Mesenchymal stem cell (in vitro differentiated cells and primary cell): ENCODE measurements at regions not wholly inside any gene's neighbourhood (a gene's known extent, or its start where the extent isn't known, plus 50 kb on each side); places are given as distances from the start of the nearest gene placed in this dataset.

Experiments
- DNase-seq: peaks from one replicate; pipeline ENCODE4 v3.0.0-alpha.2; 2013
- H2AFZ ChIP-seq: one replicate; pipeline ENCODE4 v1.6.1; 2013; ENCODE audit warnings: low read depth, mild to moderate bottlenecking, control low read depth, inconsistent platforms, low read length, moderate library complexity
- H2AK5ac ChIP-seq: 2 replicates; pipeline ENCODE4 v1.6.1; 2013; ENCODE audit warnings: low read length, moderate library complexity, mild to moderate bottlenecking, inconsistent platforms; ENCODE audit not compliant: severe bottlenecking
- H2BK120ac ChIP-seq: one replicate; pipeline ENCODE4 v1.6.1; 2013; ENCODE audit warnings: low read depth, mild to moderate bottlenecking, inconsistent platforms, low read length, moderate library complexity
- H2BK12ac ChIP-seq, 2 experiments: one replicate each; pipeline ENCODE4 v1.6.1; 2013; ENCODE audit warnings: inconsistent platforms in 2 of 2, low read length in 2 of 2, mild to moderate bottlenecking in 2 of 2, moderate library complexity in 2 of 2, control low read depth in 1 of 2
- H2BK15ac ChIP-seq: one replicate; pipeline ENCODE4 v1.6.1; 2013; ENCODE audit warnings: mild to moderate bottlenecking, low read depth, inconsistent platforms; ENCODE audit not compliant: poor library complexity, severe bottlenecking
- H2BK5ac ChIP-seq: 2 replicates; pipeline ENCODE4 v1.6.1; 2013; ENCODE audit warnings: low read depth, mild to moderate bottlenecking, low read length, control low read depth, inconsistent platforms; ENCODE audit not compliant: poor library complexity, severe bottlenecking
- H3K14ac ChIP-seq, 2 experiments: one replicate each; pipeline ENCODE4 v1.6.1; 2013; ENCODE audit warnings: inconsistent platforms in 2 of 2, low read length in 2 of 2, control low read depth in 1 of 2, mild to moderate bottlenecking in 1 of 2, moderate library complexity in 1 of 2
- H3K18ac ChIP-seq, 2 experiments: one replicate each; pipeline ENCODE4 v1.6.1; 2013; ENCODE audit warnings: inconsistent platforms in 2 of 2, low read length in 2 of 2, control low read depth in 1 of 2, low read depth in 1 of 2, mild to moderate bottlenecking in 1 of 2
- H3K23ac ChIP-seq, 2 experiments: one replicate each; pipeline ENCODE4 v1.6.1; 2013; ENCODE audit warnings: inconsistent platforms in 2 of 2, low read length in 2 of 2, mild to moderate bottlenecking in 2 of 2, moderate library complexity in 2 of 2, control low read depth in 1 of 2
- H3K27ac ChIP-seq: 2 replicates; pipeline ENCODE4 v1.5.1; 2013; ENCODE audit warnings: mild to moderate bottlenecking, moderate library complexity, low read length, control low read depth, inconsistent platforms; ENCODE audit not compliant: poor library complexity, severe bottlenecking
- H3K27me3 ChIP-seq, 2 experiments: 2 replicates each; pipeline versions ENCODE4 v1.6.1 to v1.7.0; 2013; ENCODE audit warnings: low read length in 2 of 2, mild to moderate bottlenecking in 2 of 2, moderate library complexity in 2 of 2, control low read depth in 1 of 2, inconsistent platforms in 1 of 2; ENCODE audit not compliant: control insufficient read depth in 1 of 2, insufficient read depth in 1 of 2
- H3K36me3 ChIP-seq, 2 experiments: 2 replicates each; pipeline versions ENCODE4 v1.6.1 to v1.7.0; 2013; ENCODE audit warnings: low read length in 2 of 2, control low read depth in 1 of 2, inconsistent platforms in 1 of 2, low read depth in 1 of 2, mild to moderate bottlenecking in 1 of 2; ENCODE audit not compliant: insufficient read depth in 2 of 2, control insufficient read depth in 1 of 2
- H3K4ac ChIP-seq, 2 experiments: one replicate each; pipeline ENCODE4 v1.6.1; 2013; ENCODE audit warnings: inconsistent platforms in 2 of 2, low read length in 2 of 2, mild to moderate bottlenecking in 2 of 2, moderate library complexity in 2 of 2, control low read depth in 1 of 2, low read depth in 1 of 2
- H3K4me1 ChIP-seq: 2 replicates; pipeline ENCODE4 v1.6.1; 2013; ENCODE audit warnings: low read depth, low read length, control low read depth; ENCODE audit not compliant: control insufficient read depth, insufficient read depth
- H3K4me2 ChIP-seq: 2 replicates; pipeline ENCODE4 v1.6.1; 2013; ENCODE audit warnings: low read length, mild to moderate bottlenecking, inconsistent platforms; ENCODE audit not compliant: poor library complexity, severe bottlenecking
- H3K4me3 ChIP-seq, 2 experiments: 2 replicates each; pipeline versions ENCODE4 v1.5.1 to v1.7.0; 2013; ENCODE audit warnings: low read length in 2 of 2, mild to moderate bottlenecking in 2 of 2, control low read depth in 1 of 2, low read depth in 1 of 2; ENCODE audit not compliant: insufficient read depth in 1 of 2
- H3K79me1 ChIP-seq: replicated peaks from 2 replicates; pipeline ENCODE4 v1.6.1; 2013; ENCODE audit warnings: mild to moderate bottlenecking, control low read depth, low read length, inconsistent platforms; ENCODE audit not compliant: poor library complexity, severe bottlenecking
- H3K9ac ChIP-seq: 2 replicates; pipeline ENCODE4 v1.7.0; 2013; ENCODE audit warnings: mild to moderate bottlenecking, low read length, moderate library complexity
- H3K9me3 ChIP-seq: 2 replicates; pipeline ENCODE4 v1.7.0; 2013; ENCODE audit warnings: mild to moderate bottlenecking, low read length; ENCODE audit not compliant: control insufficient read depth
- H4K8ac ChIP-seq: one replicate; pipeline ENCODE4 v1.6.1; 2013; ENCODE audit warnings: inconsistent platforms, mild to moderate bottlenecking, low read length, moderate library complexity
- H4K91ac ChIP-seq: one replicate; pipeline ENCODE4 v1.6.1; 2013; ENCODE audit warnings: mild to moderate bottlenecking, low read length, inconsistent platforms
- WGBS: methylation state at CpG from one replicate; pipeline ENCODE4 v1.1.7; 2013; ENCODE audit warnings: mixed read lengths; 5-methylcytosine and 5-hydroxymethylcytosine counted together

DNA sequence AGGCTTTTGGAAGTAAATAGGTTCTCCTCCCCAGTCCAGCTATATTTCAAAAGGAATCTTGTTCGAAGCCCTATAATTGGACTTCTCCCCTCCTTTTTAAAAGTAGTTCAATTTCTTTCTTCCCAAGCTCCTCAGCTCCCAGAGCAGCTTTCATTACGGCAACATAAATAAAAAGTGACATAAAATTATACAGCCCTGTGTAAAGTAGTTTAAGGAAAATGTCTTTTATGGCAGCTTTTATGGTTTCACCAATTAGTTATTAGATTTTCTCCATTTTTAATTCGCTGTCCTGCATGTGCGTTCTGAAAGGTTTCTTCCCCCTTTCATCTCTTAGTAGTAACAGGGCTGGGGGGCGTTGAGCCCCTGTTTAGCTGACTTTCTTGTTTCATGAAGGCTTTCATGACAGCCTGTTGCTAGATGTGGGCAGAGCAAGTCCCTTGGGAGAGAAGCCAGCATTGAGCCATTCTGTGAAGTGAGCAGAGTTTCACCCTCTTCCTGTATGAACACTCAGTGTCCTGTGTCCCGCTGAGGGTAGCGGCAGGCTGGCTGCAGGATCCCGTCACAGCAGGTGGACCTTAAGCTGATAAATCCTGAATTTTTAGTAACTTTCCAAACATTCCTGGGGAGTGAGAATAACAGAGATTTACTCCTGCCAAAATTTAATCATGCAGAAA lies 229.7 kb upstream of the SPRED2 start:
- Histone ChIP-seq H4K8ac (peak overlapping the region; percentile 19), H3K79me1 (no peaks in the 10 kb centered on the region), H2BK5ac (no peak overlapping the region), H3K4ac (peak overlapping the region in 1 of 2 experiments; percentile 56), H2BK15ac (peak overlapping the region; percentile 60), H2BK120ac (no peak overlapping the region), H2AFZ (no peak overlapping the region), H3K4me2 (peak overlapping the region; percentile 58), H3K9me3 (no peaks in the 10 kb centered on the region), H3K36me3 (no peaks in the 10 kb centered on the region), H4K91ac (no peak overlapping the region), H3K14ac (peak overlapping the region in 1 of 2 experiments; percentile 10), H3K4me1 (peaks cover 29% of the 10 kb centered on the region), H2AK5ac (no peak overlapping the region), H3K27me3 (peaks cover 0 to 49% of the 10 kb centered on the region in 2 experiments), H3K23ac (no peak overlapping the region), H2BK12ac (peak overlapping the region; percentile 18 to 97), H3K18ac (peak overlapping the region; percentile 58 to 76), H3K9ac (peak overlapping the region; percentile 40), H3K27ac (peak overlapping the region; percentile 81), H3K4me3 (peak overlapping the region in 1 of 2 experiments; percentile 50)
- 74% methylated on average over 6 of the region's 8 CpGs for WGBS
- DNase-seq, result peak; percentile 58

GRCh38 chr2:65660340-65660739 lies 227.9 kb upstream of the SPRED2 start:
- Histone ChIP-seq H2BK5ac (no peak overlapping the region), H3K4me2 (no peak overlapping the region), H2AFZ (no peak overlapping the region), H3K4me1 (peaks cover 21% of the 10 kb centered on the region), H3K27me3 (peaks cover 0 to 57% of the 10 kb centered on the region in 2 experiments), H2AK5ac (no peak overlapping the region), H4K8ac (no peak overlapping the region), H3K18ac (no peak overlapping the region), H2BK15ac (no peak overlapping the region), H3K27ac (peak overlapping the region; percentile 28), H3K23ac (no peak overlapping the region), H3K36me3 (no peaks in the 10 kb centered on the region), H3K4me3 (no peak overlapping the region), H3K14ac (no peak overlapping the region), H3K9me3 (no peaks in the 10 kb centered on the region), H3K4ac (no peak overlapping the region), H3K9ac (no peak overlapping the region), H2BK12ac (no peak overlapping the region), H4K91ac (no peak overlapping the region), H2BK120ac (no peak overlapping the region), H3K79me1 (no peaks in the 10 kb centered on the region)
- peak; percentile 91 for DNase-seq
- WGBS, result 10% methylated on average over 3 of the region's 6 CpGs

GRCh38 chr2:65658881-65659280 lies 226.5 kb upstream of the SPRED2 start:
- Histone ChIP-seq H3K4me1 (peaks cover 19% of the 10 kb centered on the region), H3K79me1 (no peaks in the 10 kb centered on the region), H2BK120ac (no peak overlapping the region), H2BK5ac (no peak overlapping the region), H3K9me3 (no peaks in the 10 kb centered on the region), H3K18ac (no peak overlapping the region), H3K4ac (no peak overlapping the region), H4K8ac (no peak overlapping the region), H3K27me3 (peaks cover 0 to 47% of the 10 kb centered on the region in 2 experiments), H3K4me2 (no peak overlapping the region), H4K91ac (no peak overlapping the region), H2BK15ac (no peak overlapping the region), H3K14ac (no peak overlapping the region), H3K9ac (no peak overlapping the region), H3K23ac (peak overlapping the region in 1 of 2 experiments; percentile 18), H3K4me3 (no peak overlapping the region), H2AFZ (no peak overlapping the region), H2BK12ac (peak overlapping the region in 1 of 2 experiments; percentile 24), H2AK5ac (peak overlapping the region; percentile 14), H3K27ac (peak overlapping the region; percentile 51), H3K36me3 (no peaks in the 10 kb centered on the region)
- WGBS, result 48% methylated on average over 2 of the region's 2 CpGs
- peak; percentile 22 for DNase-seq

- Histone ChIP-seq H3K4me1 (peaks cover 19% of the 10 kb centered on the region), H3K18ac (peak overlapping the region in 1 of 2 experiments; percentile 28), H2AFZ (no peak overlapping the region), H4K8ac (peak overlapping the region; percentile 59), H3K23ac (no peak overlapping the region), H3K79me1 (no peaks in the 10 kb centered on the region), H2BK5ac (peak overlapping the region; percentile 51), H3K36me3 (no peaks in the 10 kb centered on the region), H2BK15ac (no peak overlapping the region), H3K14ac (no peak overlapping the region), H3K27me3 (peaks cover 0 to 47% of the 10 kb centered on the region in 2 experiments), H4K91ac (no peak overlapping the region), H2BK12ac (peak overlapping the region in 1 of 2 experiments; percentile 60), H3K27ac (peak overlapping the region; percentile 51), H3K4me2 (no peak overlapping the region), H3K9ac (no peak overlapping the region), H3K4me3 (no peak overlapping the region), H3K4ac (no peak overlapping the region), H2BK120ac (no peak overlapping the region), H3K9me3 (no peaks in the 10 kb centered on the region), H2AK5ac (peak overlapping the region; percentile 60)
- 74% methylated on average over 3 of the region's 3 CpGs for WGBS
- DNase-seq, result no peak
Measured at GRCh38 chr2:65658266-65658665, 225.9 kb upstream of the SPRED2 start.
